A549 (cell line): ENCODE measurements at regions not wholly inside any gene's neighbourhood (a gene's known extent, or its start where the extent isn't known, plus 50 kb on each side); places are given as distances from the start of the nearest gene placed in this dataset.

Experiments
- ATAC-seq, 2 experiments: fragments of 200-7000 bp in 1 of 2; fragments of >200 bp in 1 of 2; cut with Nextera tagmentation in 1 of 2; cut with Tn5 transposase in 1 of 2; 3 replicates each; pipeline versions ENCODE4 v1.8.0 to v1.9.1; 2018 to 2020; ENCODE audit warnings: mild to moderate bottlenecking in 1 of 2, moderate library complexity in 1 of 2
- CTCF ChIA-PET: fragments of 300-600 bp; sonication (Branson Sonifier 250); formaldehyde crosslinking; extraction: SDS; loops from one replicate; lab custom pipeline; 2021; ENCODE audit warnings: antibody characterized with exemption, inconsistent platforms; lab: Yijun Ruan, JAX
- POLR2A ChIA-PET: fragments of 350-600 bp; formaldehyde crosslinking; extraction: SDS; loops from one replicate; lab custom pipeline; 2021; ENCODE audit warnings: antibody characterized with exemption, inconsistent platforms; lab: Yijun Ruan, JAX
- DNase-seq, 2 experiments: peaks; one replicate each; pipeline versions ENCODE4 v3.0.0 to v3.0.0-alpha.2; 2011 to 2016; ENCODE audit warnings: low read depth in 1 of 2, low spot score in 1 of 2
- FAIRE-seq: peaks from 2 replicates; lab custom pipeline; 2011; peaks lifted over from hg19 to GRCh38; lab: Jason Lieb, UNC
- H3K27ac ChIP-seq, 2 experiments: fragments of >200 bp; sonication (Bioruptor Twin); formaldehyde crosslinking; 3 replicates each; pipeline ENCODE4 v1.5.1; 2016 to 2017
- H3K4me1 ChIP-seq: fragments of >200 bp; sonication (Bioruptor Twin); formaldehyde crosslinking; 3 replicates; pipeline ENCODE4 v1.6.1; 2016
- H3K4me2 ChIP-seq: fragments of >200 bp; sonication (Bioruptor Twin); formaldehyde crosslinking; 3 replicates; pipeline ENCODE4 v1.6.1; 2016
- H3K4me3 ChIP-seq: fragments of >200 bp; sonication (Bioruptor Twin); formaldehyde crosslinking; 3 replicates; pipeline ENCODE4 v1.5.1; 2016
- H3K9me3 ChIP-seq: fragments of >200 bp; sonication (Bioruptor Twin); formaldehyde crosslinking; 3 replicates; pipeline ENCODE4 v1.6.1; 2016
- BHLHE40 ChIP-seq: IDR thresholded peaks from 2 replicates; pipeline ENCODE4 v1.6.1; 2012; ENCODE audit warnings: low read depth, low read length, inconsistent platforms
- CBX8 ChIP-seq: fragments of 200-600 bp; sonication (generic); IDR thresholded peaks from 2 replicates; pipeline ENCODE4 v1.6.1; 2016
- CHD2 ChIP-seq: fragments of 150-350 bp; IDR thresholded peaks from 2 replicates; pipeline ENCODE4 v1.6.1; 2014; ENCODE audit warnings: low read length; ENCODE audit not compliant: partially characterized antibody
- EHF ChIP-seq: fragments of 250-450 bp; sonication (Bioruptor Pico); IDR thresholded peaks from 2 replicates; pipeline ENCODE4 v1.5.0; 2020; ENCODE audit warnings: mild to moderate bottlenecking
- EP300 ChIP-seq, 2 experiments: fragments of >200 bp; sonication (Bioruptor Twin); formaldehyde crosslinking; IDR thresholded peaks; 2 replicates in 1 of 2; 3 replicates in 1 of 2; pipeline ENCODE4 v1.6.1; 2016 to 2017
- ESRRA ChIP-seq: fragments of 150-350 bp; IDR thresholded peaks from 2 replicates; pipeline ENCODE4 v1.6.1; 2014; ENCODE audit warnings: mild to moderate bottlenecking, low read length, borderline replicate concordance
- FOXS1 ChIP-seq: fragments of 250-450 bp; sonication (Bioruptor Pico); IDR thresholded peaks from 2 replicates; pipeline ENCODE4 v1.5.0; 2020; ENCODE audit warnings: mild to moderate bottlenecking, moderate library complexity
- HOXB13 ChIP-seq: fragments of 250-450 bp; sonication (Bioruptor Pico); IDR thresholded peaks from 2 replicates; pipeline ENCODE4 v1.5.0; 2020; ENCODE audit warnings: low read depth, mild to moderate bottlenecking, moderate library complexity
- HOXB5 ChIP-seq: fragments of 250-450 bp; sonication (Bioruptor Pico); IDR thresholded peaks from 2 replicates; pipeline ENCODE4 v1.5.0; 2020; ENCODE audit warnings: mild to moderate bottlenecking, moderate library complexity
- JUN ChIP-seq, 2 experiments: fragments of >200 bp; sonication (Bioruptor Twin); formaldehyde crosslinking; IDR thresholded peaks; 2 replicates in 1 of 2; 3 replicates in 1 of 2; pipeline ENCODE4 v1.6.1; 2016 to 2017
- JUNB ChIP-seq: fragments of >200 bp; sonication (Bioruptor Twin); formaldehyde crosslinking; IDR thresholded peaks from 2 replicates; pipeline ENCODE4 v1.6.1; 2016
- MAFK ChIP-seq: fragments of 450-650 bp; IDR thresholded peaks from 2 replicates; pipeline ENCODE4 v1.6.1; 2014; ENCODE audit not compliant: partially characterized antibody
- NR3C1 ChIP-seq: fragments of >200 bp; sonication (Bioruptor Twin); formaldehyde crosslinking; IDR thresholded peaks from 3 replicates; pipeline ENCODE4 v1.6.1; 2017
- PBX3 ChIP-seq: IDR thresholded peaks from 2 replicates; pipeline ENCODE4 v1.6.1; 2012
- PHF8 ChIP-seq: fragments of 200-600 bp; sonication (generic); IDR thresholded peaks from 2 replicates; pipeline ENCODE4 v1.6.1; 2016; ENCODE audit warnings: low read depth, mild to moderate bottlenecking, antibody characterized with exemption, moderate library complexity, borderline replicate concordance
- POLR2A ChIP-seq: IDR thresholded peaks from 2 replicates; pipeline ENCODE4 v1.6.1; 2012; ENCODE audit warnings: mild to moderate bottlenecking, low read length
- POLR2AphosphoS2 ChIP-seq: conservative IDR thresholded peaks from 2 replicates; pipeline ENCODE4 v1.6.1; 2012; ENCODE audit warnings: low read length, improper control_type of control experiment, inconsistent platforms
- RAD21 ChIP-seq, 2 experiments: fragments of >200 bp in 1 of 2; sonication (Bioruptor Twin) in 1 of 2; formaldehyde crosslinking in 1 of 2; IDR thresholded peaks in 1 of 2; conservative IDR thresholded peaks in 1 of 2; 2 replicates in 1 of 2; 3 replicates in 1 of 2; pipeline ENCODE4 v1.6.1; 2012 to 2018; ENCODE audit warnings: inconsistent platforms in 1 of 2
- RARB ChIP-seq: fragments of 250-450 bp; sonication (Bioruptor Pico); IDR thresholded peaks from 2 replicates; pipeline ENCODE4 v1.8.0; 2021; ENCODE audit warnings: mild to moderate bottlenecking, moderate library complexity
- RFX5 ChIP-seq: fragments of 450-650 bp; IDR thresholded peaks from 2 replicates; pipeline ENCODE4 v1.7.1; 2014; ENCODE audit warnings: antibody characterized with exemption, mild to moderate bottlenecking, moderate library complexity
- RNF2 ChIP-seq: fragments of 200-600 bp; sonication (generic); IDR thresholded peaks from 2 replicates; pipeline ENCODE4 v1.6.1; 2016; ENCODE audit warnings: low read depth, mild to moderate bottlenecking, antibody characterized with exemption, moderate library complexity, borderline replicate concordance
- ZC3H11A ChIP-seq: fragments of 450-650 bp; IDR thresholded peaks from 2 replicates; pipeline ENCODE4 v1.6.1; 2014; ENCODE audit warnings: antibody characterized with exemption, mild to moderate bottlenecking
- ZFP36 ChIP-seq: fragments of 450-650 bp; IDR thresholded peaks from 2 replicates; pipeline ENCODE4 v1.6.1; 2014; ENCODE audit warnings: borderline replicate concordance; ENCODE audit not compliant: partially characterized antibody
- ZNF302 ChIP-seq: fragments of 250-450 bp; sonication (Bioruptor Pico); IDR thresholded peaks from 2 replicates; pipeline ENCODE4 v1.9.0; 2021; ENCODE audit warnings: inconsistent platforms, mild to moderate bottlenecking, moderate library complexity
- ZSCAN20 ChIP-seq: fragments of 250-450 bp; sonication (Bioruptor Pico); IDR thresholded peaks from 2 replicates; pipeline ENCODE4 v1.8.0; 2022; ENCODE audit warnings: mild to moderate bottlenecking, moderate library complexity
- WGBS: methylation state at CpG from one replicate; pipeline ENCODE4 v1.1.6; 2017; ENCODE audit errors: missing lambda C conversion rate; 5-methylcytosine and 5-hydroxymethylcytosine counted together
- TF ChIP-seq, protein P1 (sequence below): fragments of 250-450 bp; sonication (Bioruptor Pico); IDR thresholded peaks from 2 replicates; pipeline ENCODE4 v1.5.0; 2020; ENCODE audit warnings: low read depth, mild to moderate bottlenecking, moderate library complexity
- TF ChIP-seq, protein P2 (sequence below): fragments of >200 bp; sonication (Bioruptor Twin); formaldehyde crosslinking; IDR thresholded peaks from 3 replicates; pipeline ENCODE4 v1.6.1; 2016
- TF ChIP-seq, protein P3 (sequence below): IDR thresholded peaks from 2 replicates; pipeline ENCODE4 v1.6.1; 2012

- DNase-seq (no peak), ATAC-seq (no peak), FAIRE-seq (no peak)
- no peak overlapping the region for H3K4me3 ChIP-seq
- POLR2A ChIA-PET, result no interaction called here
- CTCF ChIA-PET, result interaction anchor here (0.7 to 1.2 kb wide), 3 partner anchors 42 to 623 kb away, joined by 3 to 4 read pairs (median 3); no protein-coding TSS in a partner anchor
- TF ChIP-seq, protein P1, sequence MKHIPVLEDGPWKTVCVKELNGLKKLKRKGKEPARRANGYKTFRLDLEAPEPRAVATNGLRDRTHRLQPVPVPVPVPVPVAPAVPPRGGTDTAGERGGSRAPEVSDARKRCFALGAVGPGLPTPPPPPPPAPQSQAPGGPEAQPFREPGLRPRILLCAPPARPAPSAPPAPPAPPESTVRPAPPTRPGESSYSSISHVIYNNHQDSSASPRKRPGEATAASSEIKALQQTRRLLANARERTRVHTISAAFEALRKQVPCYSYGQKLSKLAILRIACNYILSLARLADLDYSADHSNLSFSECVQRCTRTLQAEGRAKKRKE (CRISPR knock-in tag), result no peak
- TF ChIP-seq FOXS1 (CRISPR knock-in tag), result no peak
- no peak for TF ChIP-seq ZNF302 (CRISPR knock-in tag)
- TF ChIP-seq POLR2A, result no peak
- no peak for TF ChIP-seq JUN (IDR thresholded peaks at IDR 0.05)
- no peak for TF ChIP-seq PBX3
- TF ChIP-seq CHD2, result no peak
- TF ChIP-seq BHLHE40, result no peak
- no peak for TF ChIP-seq NR3C1
- no peak for TF ChIP-seq ESRRA
- TF ChIP-seq ZC3H11A, result no peak
- no peak for TF ChIP-seq JUNB
- no peak for TF ChIP-seq RNF2
- TF ChIP-seq ZFP36, result no peak
- TF ChIP-seq, protein P2, sequence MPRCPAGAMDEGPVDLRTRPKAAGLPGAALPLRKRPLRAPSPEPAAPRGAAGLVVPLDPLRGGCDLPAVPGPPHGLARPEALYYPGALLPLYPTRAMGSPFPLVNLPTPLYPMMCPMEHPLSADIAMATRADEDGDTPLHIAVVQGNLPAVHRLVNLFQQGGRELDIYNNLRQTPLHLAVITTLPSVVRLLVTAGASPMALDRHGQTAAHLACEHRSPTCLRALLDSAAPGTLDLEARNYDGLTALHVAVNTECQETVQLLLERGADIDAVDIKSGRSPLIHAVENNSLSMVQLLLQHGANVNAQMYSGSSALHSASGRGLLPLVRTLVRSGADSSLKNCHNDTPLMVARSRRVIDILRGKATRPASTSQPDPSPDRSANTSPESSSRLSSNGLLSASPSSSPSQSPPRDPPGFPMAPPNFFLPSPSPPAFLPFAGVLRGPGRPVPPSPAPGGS, result no peak
- TF ChIP-seq, protein P3, sequence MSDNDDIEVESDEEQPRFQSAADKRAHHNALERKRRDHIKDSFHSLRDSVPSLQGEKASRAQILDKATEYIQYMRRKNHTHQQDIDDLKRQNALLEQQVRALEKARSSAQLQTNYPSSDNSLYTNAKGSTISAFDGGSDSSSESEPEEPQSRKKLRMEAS, result no peak
- TF ChIP-seq EHF (CRISPR knock-in tag), result no peak
- H3K9me3 ChIP-seq, result no peaks in the 10 kb centered on the region
- H3K4me2 ChIP-seq, result no peak overlapping the region
- WGBS, result 45% methylated on average over 2 of the region's 2 CpGs
- no peak overlapping the region for H3K27ac ChIP-seq
- no peaks in the 10 kb centered on the region for H3K4me1 ChIP-seq
These were observed 104.0 kb upstream of the TOP3B start for GRCh38 chr22:22086501-22087158.

- H3K27ac ChIP-seq, result no peak overlapping the region
- no peak overlapping the region for H3K4me2 ChIP-seq
- POLR2A ChIA-PET, result no interaction called here
- WGBS, result 100% methylated on average over 1 of the region's 5 CpGs
- H3K9me3 ChIP-seq, result no peaks in the 10 kb centered on the region
- FAIRE-seq (no peak), ATAC-seq (peak in 1 of 2 experiments; percentile 64; a peak in 2 of 6 replicates), DNase-seq (no peak)
- no peak for TF ChIP-seq RFX5
- TF ChIP-seq HOXB5, result no peak
- no peaks in the 10 kb centered on the region for H3K4me1 ChIP-seq
- no peak overlapping the region for H3K4me3 ChIP-seq
- CTCF ChIA-PET, result interaction anchor here (0.7 to 1.2 kb wide), 4 partner anchors 25 to 624 kb away, joined by 3 to 4 read pairs (median 3); no protein-coding TSS in a partner anchor
These were observed 103.3 kb upstream of the TOP3B start for GRCh38 chr22:22085702-22086500.

DNA sequence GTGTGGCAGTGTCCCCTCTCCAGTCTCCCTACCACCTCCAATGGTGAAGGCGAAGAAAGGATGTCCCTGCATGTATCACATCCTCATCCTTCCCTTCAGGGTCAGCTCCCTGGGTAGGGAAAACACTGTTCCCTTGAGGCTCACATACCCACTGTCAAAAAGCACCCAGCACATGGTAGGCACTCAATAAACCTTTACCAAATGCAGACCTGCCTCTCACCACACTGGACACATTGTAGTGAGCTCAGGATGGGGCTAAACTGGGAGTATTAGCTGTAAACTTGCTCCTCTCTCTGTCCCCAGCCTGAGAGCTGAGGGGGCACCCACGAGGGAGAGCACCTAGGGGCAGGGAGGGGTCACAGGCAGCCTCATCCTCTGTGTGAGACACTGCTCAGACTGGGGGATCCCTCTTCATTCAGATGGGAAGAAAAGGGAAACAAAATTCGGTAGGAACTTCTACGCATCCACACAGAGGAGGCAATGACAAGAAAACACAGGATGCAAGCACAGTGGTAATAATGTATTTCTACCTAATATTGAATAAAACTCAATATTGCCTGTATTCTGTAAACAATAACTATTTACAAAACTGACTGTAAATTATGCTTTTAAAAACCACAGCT, 101.6 kb upstream of the TOP3B start:
- ChIA-PET CTCF (interaction anchor here (0.6 kb wide), 1 partner anchor 858 kb away, joined by 3 read pairs; no protein-coding TSS in a partner anchor), POLR2A (no interaction called here)
- DNase-seq (no peak), ATAC-seq (no peak), FAIRE-seq (no peak)
- Histone ChIP-seq H3K4me1 (no peaks in the 10 kb centered on the region), H3K4me3 (no peak overlapping the region), H3K27ac (no peak overlapping the region), H3K4me2 (no peak overlapping the region), H3K9me3 (no peaks in the 10 kb centered on the region)
- WGBS, result 2% methylated on average over 4 of the region's 4 CpGs
- TF ChIP-seq HOXB13 (no peak), RARB (CRISPR knock-in tag) (no peak), ESRRA (no peak), CBX8 (no peak), POLR2AphosphoS2 (no peak), EP300 (IDR thresholded peaks at IDR 0.05) (no peak), ZSCAN20 (CRISPR knock-in tag) (no peak), MAFK (no peak), RAD21 (conservative IDR thresholded peaks at IDR 0.05 in 1 of 2, IDR thresholded peaks at IDR 0.05 in 1 of 2) (no peak), PHF8 (no peak), RFX5 (no peak), BHLHE40 (no peak), PBX3 (no peak)
- TF ChIP-seq, protein P3, result no peak
